ENCODE measurements at regions not wholly inside any gene's neighbourhood (a gene's known extent, or its start where the extent isn't known, plus 50 kb on each side); places are given as distances from the start of the nearest gene placed in this dataset.

- H3K4me2 ChIP-seq (ENCODE audit: low read length), result no peak overlapping the region
- H3K4me1 ChIP-seq (ENCODE audit: control insufficient read depth, insufficient read depth, low read length), result no peaks in the 10 kb centered on the region
- no peaks in the 10 kb centered on the region for H3K9me3 ChIP-seq (replicated peaks; ENCODE audit: low read length)
- H3K27me3 ChIP-seq (ENCODE audit: control insufficient read depth, insufficient read depth, low read length), result no peaks in the 10 kb centered on the region
- no peak overlapping the region for H3K9ac ChIP-seq (ENCODE audit: low read depth, low read length)
- no peak overlapping the region for H3K4me3 ChIP-seq (ENCODE audit: low read length)
- H3K36me3 ChIP-seq (ENCODE audit: insufficient read depth, low read length), result no peaks in the 10 kb centered on the region
These were observed 447.9 kb upstream of the ACVR2A start for GRCh38 chr2:147396890-147397289.

GRCh38 chr2:147394179-147394790 lies 450.5 kb upstream of the ACVR2A start:
- no peaks in the 10 kb centered on the region for H3K9me3 ChIP-seq (replicated peaks; ENCODE audit: low read length)
- no peaks in the 10 kb centered on the region for H3K36me3 ChIP-seq (ENCODE audit: insufficient read depth, low read length)
- H3K4me3 ChIP-seq (ENCODE audit: low read length), result no peak overlapping the region
- no peak overlapping the region for H3K9ac ChIP-seq (ENCODE audit: low read depth, low read length)
- H3K4me1 ChIP-seq (ENCODE audit: control insufficient read depth, insufficient read depth, low read length), result no peaks in the 10 kb centered on the region
- no peak overlapping the region for H3K4me2 ChIP-seq (ENCODE audit: low read length)
- no peaks in the 10 kb centered on the region for H3K27me3 ChIP-seq (ENCODE audit: control insufficient read depth, insufficient read depth, low read length)

GRCh38 chr2:147392180-147392579 lies 452.6 kb upstream of the ACVR2A start:
- no peaks in the 10 kb centered on the region for H3K4me1 ChIP-seq (ENCODE audit: control insufficient read depth, insufficient read depth, low read length)
- H3K4me2 ChIP-seq (ENCODE audit: low read length), result no peak overlapping the region
- no peak overlapping the region for H3K9ac ChIP-seq (ENCODE audit: low read depth, low read length)
- no peaks in the 10 kb centered on the region for H3K36me3 ChIP-seq (ENCODE audit: insufficient read depth, low read length)
- no peaks in the 10 kb centered on the region for H3K27me3 ChIP-seq (ENCODE audit: control insufficient read depth, insufficient read depth, low read length)
- H3K4me3 ChIP-seq (ENCODE audit: low read length), result no peak overlapping the region
- no peaks in the 10 kb centered on the region for H3K9me3 ChIP-seq (replicated peaks; ENCODE audit: low read length)

- Histone ChIP-seq H3K36me3 (ENCODE audit: insufficient read depth, low read length) (no peaks in the 10 kb centered on the region), H3K4me3 (ENCODE audit: low read length) (no peak overlapping the region), H3K4me2 (ENCODE audit: low read length) (no peak overlapping the region), H3K9ac (ENCODE audit: low read depth, low read length) (no peak overlapping the region), H3K4me1 (ENCODE audit: control insufficient read depth, insufficient read depth, low read length) (no peaks in the 10 kb centered on the region), H3K27me3 (ENCODE audit: control insufficient read depth, insufficient read depth, low read length) (no peaks in the 10 kb centered on the region), H3K9me3 (replicated peaks; ENCODE audit: low read length) (no peaks in the 10 kb centered on the region)
These were observed 454.4 kb upstream of the ACVR2A start for GRCh38 chr2:147390475-147390874.

GRCh38 chr2:147389218-147389617 lies 455.6 kb upstream of the ACVR2A start:
- no peak overlapping the region for H3K4me2 ChIP-seq (ENCODE audit: low read length)
- no peaks in the 10 kb centered on the region for H3K36me3 ChIP-seq (ENCODE audit: insufficient read depth, low read length)
- no peaks in the 10 kb centered on the region for H3K9me3 ChIP-seq (replicated peaks; ENCODE audit: low read length)
- H3K9ac ChIP-seq (ENCODE audit: low read depth, low read length), result no peak overlapping the region
- no peaks in the 10 kb centered on the region for H3K27me3 ChIP-seq (ENCODE audit: control insufficient read depth, insufficient read depth, low read length)
- H3K4me1 ChIP-seq (ENCODE audit: control insufficient read depth, insufficient read depth, low read length), result no peaks in the 10 kb centered on the region
- no peak overlapping the region for H3K4me3 ChIP-seq (ENCODE audit: low read length)

GRCh38 chr2:147388217-147388616 lies 456.6 kb upstream of the ACVR2A start:
- H3K4me3 ChIP-seq (ENCODE audit: low read length), result no peak overlapping the region
- H3K27me3 ChIP-seq (ENCODE audit: control insufficient read depth, insufficient read depth, low read length), result no peaks in the 10 kb centered on the region
- no peak overlapping the region for H3K9ac ChIP-seq (ENCODE audit: low read depth, low read length)
- no peaks in the 10 kb centered on the region for H3K4me1 ChIP-seq (ENCODE audit: control insufficient read depth, insufficient read depth, low read length)
- no peak overlapping the region for H3K4me2 ChIP-seq (ENCODE audit: low read length)
- no peaks in the 10 kb centered on the region for H3K9me3 ChIP-seq (replicated peaks; ENCODE audit: low read length)
- H3K36me3 ChIP-seq (ENCODE audit: insufficient read depth, low read length), result no peaks in the 10 kb centered on the region

GRCh38 chr2:147386284-147386683 lies 458.5 kb upstream of the ACVR2A start:
- H3K27me3 ChIP-seq (ENCODE audit: control insufficient read depth, insufficient read depth, low read length), result no peaks in the 10 kb centered on the region
- H3K9ac ChIP-seq (ENCODE audit: low read depth, low read length), result no peak overlapping the region
- no peak overlapping the region for H3K4me3 ChIP-seq (ENCODE audit: low read length)
- H3K9me3 ChIP-seq (replicated peaks; ENCODE audit: low read length), result no peaks in the 10 kb centered on the region
- H3K36me3 ChIP-seq (ENCODE audit: insufficient read depth, low read length), result no peaks in the 10 kb centered on the region
- no peak overlapping the region for H3K4me2 ChIP-seq (ENCODE audit: low read length)
- no peaks in the 10 kb centered on the region for H3K4me1 ChIP-seq (ENCODE audit: control insufficient read depth, insufficient read depth, low read length)

GRCh38 chr2:147385600-147385999 lies 459.2 kb upstream of the ACVR2A start:
- no peak overlapping the region for H3K4me3 ChIP-seq (ENCODE audit: low read length)
- no peaks in the 10 kb centered on the region for H3K27me3 ChIP-seq (ENCODE audit: control insufficient read depth, insufficient read depth, low read length)
- H3K36me3 ChIP-seq (ENCODE audit: insufficient read depth, low read length), result no peaks in the 10 kb centered on the region
- H3K9me3 ChIP-seq (replicated peaks; ENCODE audit: low read length), result no peaks in the 10 kb centered on the region
- H3K4me1 ChIP-seq (ENCODE audit: control insufficient read depth, insufficient read depth, low read length), result no peaks in the 10 kb centered on the region
- H3K9ac ChIP-seq (ENCODE audit: low read depth, low read length), result no peak overlapping the region
- no peak overlapping the region for H3K4me2 ChIP-seq (ENCODE audit: low read length)

- Histone ChIP-seq H3K27me3 (ENCODE audit: control insufficient read depth, insufficient read depth, low read length) (no peaks in the 10 kb centered on the region), H3K36me3 (ENCODE audit: insufficient read depth, low read length) (no peaks in the 10 kb centered on the region), H3K9ac (ENCODE audit: low read depth, low read length) (no peak overlapping the region)
These were observed 460.2 kb upstream of the ACVR2A start for GRCh38 chr2:147384659-147385058.

GRCh38 chr2:147382322-147382948 lies 462.4 kb upstream of the ACVR2A start:
- Histone ChIP-seq H3K27me3 (ENCODE audit: control insufficient read depth, insufficient read depth, low read length) (no peaks in the 10 kb centered on the region), H3K9ac (ENCODE audit: low read depth, low read length) (no peak overlapping the region), H3K9me3 (replicated peaks; ENCODE audit: low read length) (no peaks in the 10 kb centered on the region), H3K4me3 (ENCODE audit: low read length) (no peak overlapping the region), H3K36me3 (ENCODE audit: insufficient read depth, low read length) (no peaks in the 10 kb centered on the region), H3K4me2 (ENCODE audit: low read length) (no peak overlapping the region), H3K4me1 (ENCODE audit: control insufficient read depth, insufficient read depth, low read length) (no peaks in the 10 kb centered on the region)

More at GRCh38 chr2:147384659-147385058, 460.2 kb upstream of the ACVR2A start:
- Histone ChIP-seq H3K4me1 (ENCODE audit: control insufficient read depth, insufficient read depth, low read length) (no peaks in the 10 kb centered on the region), H3K4me2 (ENCODE audit: low read length) (no peak overlapping the region), H3K4me3 (ENCODE audit: low read length) (no peak overlapping the region), H3K9me3 (replicated peaks; ENCODE audit: low read length) (no peaks in the 10 kb centered on the region)

- H3K9ac ChIP-seq (ENCODE audit: low read depth, low read length), result no peak overlapping the region
These were observed 466.4 kb upstream of the ACVR2A start for GRCh38 chr2:147378403-147378802.

GRCh38 chr2:147375073-147375472 lies 469.8 kb upstream of the ACVR2A start:
- H3K27me3 ChIP-seq (ENCODE audit: control insufficient read depth, insufficient read depth, low read length), result no peaks in the 10 kb centered on the region
- H3K9ac ChIP-seq (ENCODE audit: low read depth, low read length), result no peak overlapping the region
- H3K36me3 ChIP-seq (ENCODE audit: insufficient read depth, low read length), result no peaks in the 10 kb centered on the region
- no peak overlapping the region for H3K4me3 ChIP-seq (ENCODE audit: low read length)
- no peaks in the 10 kb centered on the region for H3K4me1 ChIP-seq (ENCODE audit: control insufficient read depth, insufficient read depth, low read length)
- H3K4me2 ChIP-seq (ENCODE audit: low read length), result no peak overlapping the region
- no peaks in the 10 kb centered on the region for H3K9me3 ChIP-seq (replicated peaks; ENCODE audit: low read length)

More at GRCh38 chr2:147378403-147378802, 466.4 kb upstream of the ACVR2A start:
- H3K27me3 ChIP-seq (ENCODE audit: control insufficient read depth, insufficient read depth, low read length), result no peaks in the 10 kb centered on the region
- H3K36me3 ChIP-seq (ENCODE audit: insufficient read depth, low read length), result no peaks in the 10 kb centered on the region
- no peak overlapping the region for H3K4me3 ChIP-seq (ENCODE audit: low read length)
- no peak overlapping the region for H3K4me2 ChIP-seq (ENCODE audit: low read length)
- H3K4me1 ChIP-seq (ENCODE audit: control insufficient read depth, insufficient read depth, low read length), result no peaks in the 10 kb centered on the region
- no peaks in the 10 kb centered on the region for H3K9me3 ChIP-seq (replicated peaks; ENCODE audit: low read length)

Data from skeletal muscle satellite cell (primary cell).